ENCODE measurements at regions not wholly inside any gene's neighbourhood (a gene's known extent, or its start where the extent isn't known, plus 50 kb on each side); places are given as distances from the start of the nearest gene placed in this dataset.

DNA sequence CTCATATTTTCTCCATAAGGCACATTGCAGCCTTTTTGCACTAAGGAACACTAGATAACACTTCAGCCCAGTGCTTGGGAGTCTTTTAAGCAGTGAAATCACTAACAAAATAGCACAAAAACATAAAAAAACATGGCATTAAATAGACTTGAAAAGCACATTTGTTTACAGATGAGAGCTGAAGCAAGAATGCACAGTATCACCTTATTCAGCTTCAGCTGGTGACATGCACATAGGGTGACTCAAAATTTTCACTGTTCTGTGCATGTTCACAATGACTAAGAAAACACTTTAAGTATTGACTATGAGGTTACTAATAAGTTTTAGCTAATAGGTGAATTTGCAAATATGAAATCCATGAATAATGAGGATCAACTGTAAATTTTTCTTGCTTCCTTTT is 293.9 kb upstream of the TARS1 start:
- no peaks in the 10 kb centered on the region for H3K27me3 ChIP-seq (ENCODE audit: control insufficient read depth, insufficient read depth, low read length, poor library complexity, severe bottlenecking)

DNA sequence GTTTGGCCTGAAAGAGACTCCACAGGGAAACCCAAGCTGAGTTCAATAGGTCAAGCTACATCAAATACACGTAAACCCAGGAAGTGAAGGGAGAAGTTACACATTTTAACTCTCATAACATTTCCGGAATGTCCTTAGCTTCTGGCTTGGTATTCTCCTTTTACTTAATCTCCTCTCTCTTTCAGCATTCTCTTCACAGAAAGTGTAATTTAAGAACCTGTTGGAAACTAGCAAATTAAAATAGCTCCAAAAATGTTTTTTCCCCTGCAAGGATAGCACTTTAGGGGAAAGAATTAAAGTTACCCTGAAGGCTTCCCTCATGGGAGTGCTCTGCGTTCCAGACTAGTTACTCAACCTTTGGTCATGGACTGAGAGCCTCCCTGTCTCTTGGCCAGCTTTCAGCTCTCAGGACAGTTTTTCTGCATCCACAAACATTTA is 292.7 kb upstream of the TARS1 start:
- H3K27ac Mint-ChIP-seq = no peak overlapping the region
- WGBS, 2 experiments (ENCODE audit: insufficient coverage in 1 of 2, insufficient read length in 1 of 2) = 90% methylated on average over 3 of the region's 3 CpGs
- H3K9ac ChIP-seq (ENCODE audit: extremely low read depth, low read length, poor library complexity, severe bottlenecking) = no peak overlapping the region

More for the DNA sequence above, 293.9 kb upstream of the TARS1 start:
- Mint-ChIP-seq H3K27me3 (ENCODE audit: insufficient read depth) (no peaks in the 10 kb centered on the region), H3K36me3 (ENCODE audit: low read depth) (no peaks in the 10 kb centered on the region), H3K4me1 (no peaks in the 10 kb centered on the region), H3K27ac (no peak overlapping the region), H3K9me3 (no peaks in the 10 kb centered on the region), H3K4me3 (no peak overlapping the region)
- Histone ChIP-seq H3K4me1 (ENCODE audit: control insufficient read depth, insufficient read depth, low read length) (no peaks in the 10 kb centered on the region), H3K9ac (ENCODE audit: extremely low read depth, low read length, poor library complexity, severe bottlenecking) (no peak overlapping the region), H3K36me3 (ENCODE audit: control insufficient read depth, insufficient read depth, low read length) (no peaks in the 10 kb centered on the region), H3K4me3 (ENCODE audit: low read length) (no peak overlapping the region), H3K9me3 (ENCODE audit: control insufficient read depth, low read length) (no peaks in the 10 kb centered on the region), H3K27ac (ENCODE audit: low read depth, low read length) (no peak overlapping the region)
- TF ChIP-seq, protein P1, sequence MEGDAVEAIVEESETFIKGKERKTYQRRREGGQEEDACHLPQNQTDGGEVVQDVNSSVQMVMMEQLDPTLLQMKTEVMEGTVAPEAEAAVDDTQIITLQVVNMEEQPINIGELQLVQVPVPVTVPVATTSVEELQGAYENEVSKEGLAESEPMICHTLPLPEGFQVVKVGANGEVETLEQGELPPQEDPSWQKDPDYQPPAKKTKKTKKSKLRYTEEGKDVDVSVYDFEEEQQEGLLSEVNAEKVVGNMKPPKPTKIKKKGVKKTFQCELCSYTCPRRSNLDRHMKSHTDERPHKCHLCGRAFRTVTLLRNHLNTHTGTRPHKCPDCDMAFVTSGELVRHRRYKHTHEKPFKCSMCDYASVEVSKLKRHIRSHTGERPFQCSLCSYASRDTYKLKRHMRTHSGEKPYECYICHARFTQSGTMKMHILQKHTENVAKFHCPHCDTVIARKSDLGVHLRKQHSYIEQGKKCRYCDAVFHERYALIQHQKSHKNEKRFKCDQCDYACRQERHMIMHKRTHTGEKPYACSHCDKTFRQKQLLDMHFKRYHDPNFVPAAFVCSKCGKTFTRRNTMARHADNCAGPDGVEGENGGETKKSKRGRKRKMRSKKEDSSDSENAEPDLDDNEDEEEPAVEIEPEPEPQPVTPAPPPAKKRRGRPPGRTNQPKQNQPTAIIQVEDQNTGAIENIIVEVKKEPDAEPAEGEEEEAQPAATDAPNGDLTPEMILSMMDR (conservative IDR thresholded peaks at IDR 0.05) = no peak
- no peak for DNase-seq

DNA sequence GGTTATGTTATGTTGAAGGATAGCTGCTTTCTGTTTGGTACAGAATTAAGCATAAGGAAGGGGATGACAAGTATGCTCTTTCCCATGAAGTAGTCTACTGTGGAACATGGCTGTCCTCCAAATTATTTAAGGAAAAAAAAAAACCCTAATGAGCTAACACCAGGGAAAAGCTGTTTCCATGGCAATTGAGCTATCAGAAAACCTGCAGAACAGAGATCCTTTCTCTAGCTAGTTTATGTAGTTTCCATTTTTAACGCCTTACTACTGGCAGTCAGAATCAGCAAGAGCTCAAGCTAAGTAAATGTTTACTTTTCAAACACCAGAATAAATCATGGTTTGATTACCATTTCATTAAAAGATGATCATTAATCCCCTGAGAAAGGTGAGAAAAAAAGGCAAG is 287.4 kb upstream of the TARS1 start:
- no peak for DNase-seq
- no peak overlapping the region for H3K27ac Mint-ChIP-seq

More for the DNA sequence above, 292.7 kb upstream of the TARS1 start:
- no peaks in the 10 kb centered on the region for H3K4me1 Mint-ChIP-seq
- TF ChIP-seq, protein P1 (conservative IDR thresholded peaks at IDR 0.05) = no peak
- no peaks in the 10 kb centered on the region for H3K9me3 Mint-ChIP-seq
- Histone ChIP-seq H3K36me3 (ENCODE audit: control insufficient read depth, insufficient read depth, low read length) (no peaks in the 10 kb centered on the region), H3K4me3 (ENCODE audit: low read length) (no peak overlapping the region), H3K4me1 (ENCODE audit: control insufficient read depth, insufficient read depth, low read length) (no peaks in the 10 kb centered on the region), H3K27me3 (ENCODE audit: control insufficient read depth, insufficient read depth, low read length, poor library complexity, severe bottlenecking) (no peaks in the 10 kb centered on the region), H3K27ac (ENCODE audit: low read depth, low read length) (no peak overlapping the region), H3K9me3 (ENCODE audit: control insufficient read depth, low read length) (no peaks in the 10 kb centered on the region)
- DNase-seq = no peak
- no peaks in the 10 kb centered on the region for H3K36me3 Mint-ChIP-seq (ENCODE audit: low read depth)
- H3K27me3 Mint-ChIP-seq (ENCODE audit: insufficient read depth) = no peaks in the 10 kb centered on the region
- no peak overlapping the region for H3K4me3 Mint-ChIP-seq

More for the DNA sequence above, 287.4 kb upstream of the TARS1 start:
- H3K9me3 Mint-ChIP-seq = no peaks in the 10 kb centered on the region
- Histone ChIP-seq H3K9ac (ENCODE audit: extremely low read depth, low read length, poor library complexity, severe bottlenecking) (no peak overlapping the region), H3K9me3 (ENCODE audit: control insufficient read depth, low read length) (no peaks in the 10 kb centered on the region), H3K4me3 (ENCODE audit: low read length) (no peak overlapping the region), H3K36me3 (ENCODE audit: control insufficient read depth, insufficient read depth, low read length) (no peaks in the 10 kb centered on the region), H3K27me3 (ENCODE audit: control insufficient read depth, insufficient read depth, low read length, poor library complexity, severe bottlenecking) (no peaks in the 10 kb centered on the region), H3K27ac (ENCODE audit: low read depth, low read length) (no peak overlapping the region), H3K4me1 (ENCODE audit: control insufficient read depth, insufficient read depth, low read length) (no peaks in the 10 kb centered on the region)
- no peaks in the 10 kb centered on the region for H3K36me3 Mint-ChIP-seq (ENCODE audit: low read depth)
- WGBS, 2 experiments (ENCODE audit: insufficient coverage in 1 of 2, insufficient read length in 1 of 2) = 95 to 100% methylated on average over 1 of the region's 1 CpG
- TF ChIP-seq, protein P1 (conservative IDR thresholded peaks at IDR 0.05) = no peak
- H3K27me3 Mint-ChIP-seq (ENCODE audit: insufficient read depth) = no peaks in the 10 kb centered on the region
- no peak overlapping the region for H3K4me3 Mint-ChIP-seq
- H3K4me1 Mint-ChIP-seq = no peaks in the 10 kb centered on the region
